Astrocyte (in vitro differentiated cells and primary cell): ENCODE measurements at regions not wholly inside any gene's neighbourhood (a gene's known extent, or its start where the extent isn't known, plus 50 kb on each side); places are given as distances from the start of the nearest gene placed in this dataset.

Experiments used
- DNase-seq: peaks from one replicate; pipeline ENCODE4 v3.0.0-alpha.2; 2010; ENCODE audit warnings: low read depth
- FAIRE-seq: peaks from 2 replicates; lab custom pipeline; 2011; peaks lifted over from hg19 to GRCh38; lab: Jason Lieb, UNC
- H2AFZ ChIP-seq: 2 replicates; pipeline ENCODE4 v1.6.0; 2012; ENCODE audit warnings: low read depth, low read length, inconsistent platforms
- H3K27ac ChIP-seq: 2 replicates; pipeline ENCODE4 v1.5.1; 2011; ENCODE audit warnings: low read depth, low read length, inconsistent platforms
- H3K27me3 ChIP-seq: 2 replicates; pipeline ENCODE4 v1.6.0; 2011; ENCODE audit warnings: low read length, inconsistent platforms; ENCODE audit not compliant: insufficient read depth
- H3K36me3 ChIP-seq: 2 replicates; pipeline ENCODE4 v1.5.1; 2011; ENCODE audit warnings: low read length, inconsistent platforms; ENCODE audit not compliant: insufficient read depth
- H3K4me1 ChIP-seq: 2 replicates; pipeline ENCODE4 v1.5.1; 2011; ENCODE audit warnings: low read length, inconsistent platforms; ENCODE audit not compliant: insufficient read depth
- H3K4me2 ChIP-seq: 2 replicates; pipeline ENCODE4 v1.6.0; 2012; ENCODE audit warnings: low read length, inconsistent platforms
- H3K4me3 ChIP-seq: 2 replicates; pipeline ENCODE4 v1.5.1; 2011; ENCODE audit warnings: low read depth, mild to moderate bottlenecking, low read length, inconsistent platforms; ENCODE audit not compliant: insufficient read depth
- H3K79me2 ChIP-seq: 2 replicates; pipeline ENCODE4 v1.6.0; 2012; ENCODE audit warnings: mild to moderate bottlenecking, low read length, inconsistent platforms; ENCODE audit not compliant: insufficient read depth
- H3K9ac ChIP-seq: 2 replicates; pipeline ENCODE4 v1.6.0; 2012; ENCODE audit warnings: mild to moderate bottlenecking, low read length, inconsistent platforms
- H3K9me3 ChIP-seq: 2 replicates; pipeline ENCODE4 v1.5.1; 2012; ENCODE audit warnings: low read depth, mild to moderate bottlenecking, low read length, inconsistent platforms; ENCODE audit not compliant: insufficient read depth
- H4K20me1 ChIP-seq: 2 replicates; pipeline ENCODE4 v1.6.0; 2012; ENCODE audit warnings: low read length, inconsistent platforms; ENCODE audit not compliant: insufficient read depth
- H3K27ac Mint-ChIP-seq: one replicate; pipeline ENCODE4 v1.8.0; 2021; ENCODE audit warnings: mild to moderate bottlenecking, mixed read lengths; ENCODE audit not compliant: unreplicated experiment
- H3K27me3 Mint-ChIP-seq: one replicate; pipeline ENCODE4 v1.8.0; 2021; ENCODE audit warnings: low read depth, mixed read lengths; ENCODE audit not compliant: unreplicated experiment
- H3K36me3 Mint-ChIP-seq: one replicate; pipeline ENCODE4 v1.8.0; 2021; ENCODE audit warnings: low read depth, mixed read lengths; ENCODE audit not compliant: unreplicated experiment
- H3K4me1 Mint-ChIP-seq: one replicate; pipeline ENCODE4 v1.8.0; 2021; ENCODE audit warnings: low read depth, mixed read lengths; ENCODE audit not compliant: unreplicated experiment
- H3K4me3 Mint-ChIP-seq: one replicate; pipeline ENCODE4 v1.8.0; 2021; ENCODE audit warnings: mild to moderate bottlenecking, moderate library complexity, mixed read lengths; ENCODE audit not compliant: unreplicated experiment
- H3K9me3 Mint-ChIP-seq: one replicate; pipeline ENCODE4 v1.8.0; 2021; ENCODE audit warnings: mild to moderate bottlenecking, mixed read lengths; ENCODE audit not compliant: unreplicated experiment
- CTCF ChIP-seq: IDR thresholded peaks from 2 replicates; pipeline ENCODE4 v1.5.1; 2011; ENCODE audit warnings: low read depth, mild to moderate bottlenecking, inconsistent platforms, low read length, moderate library complexity; ENCODE audit not compliant: insufficient read depth
- EZH2 ChIP-seq: IDR thresholded peaks from 2 replicates; pipeline ENCODE4 v1.6.1; 2012; ENCODE audit warnings: mild to moderate bottlenecking, low read length, inconsistent platforms; ENCODE audit not compliant: insufficient read depth

GRCh38 chr2:7476371-7476770, 559.2 kb downstream of the RNF144A start:
- no peaks in the 10 kb centered on the region for H3K9me3 Mint-ChIP-seq
- no peak overlapping the region for H3K4me3 ChIP-seq
- H3K27me3 ChIP-seq, result no peaks in the 10 kb centered on the region
- H3K36me3 ChIP-seq, result no peaks in the 10 kb centered on the region
- H3K27ac Mint-ChIP-seq, result no peak overlapping the region
- no peak overlapping the region for H3K4me2 ChIP-seq
- H3K36me3 Mint-ChIP-seq, result no peaks in the 10 kb centered on the region
- no peak overlapping the region for H2AFZ ChIP-seq
- no peaks in the 10 kb centered on the region for H3K27me3 Mint-ChIP-seq
- no peaks in the 10 kb centered on the region for H3K4me1 Mint-ChIP-seq
- no peaks in the 10 kb centered on the region for H3K79me2 ChIP-seq
- no peaks in the 10 kb centered on the region for H3K4me1 ChIP-seq
- no peak for TF ChIP-seq EZH2
- TF ChIP-seq CTCF, result no peak
- H3K9me3 ChIP-seq, result no peaks in the 10 kb centered on the region
- H3K9ac ChIP-seq, result no peak overlapping the region
- no peaks in the 10 kb centered on the region for H4K20me1 ChIP-seq
- no peak overlapping the region for H3K4me3 Mint-ChIP-seq
- no peak for FAIRE-seq
- no peak overlapping the region for H3K27ac ChIP-seq
- DNase-seq, result no peak

GRCh38 chr2:7479603-7480002, 562.4 kb downstream of the RNF144A start:
- Mint-ChIP-seq H3K4me3 (no peak overlapping the region), H3K4me1 (no peaks in the 10 kb centered on the region), H3K27ac (no peak overlapping the region), H3K9me3 (peaks cover 1% of the 10 kb centered on the region), H3K27me3 (no peaks in the 10 kb centered on the region), H3K36me3 (no peaks in the 10 kb centered on the region)
- Histone ChIP-seq H3K9ac (no peak overlapping the region), H3K4me3 (no peak overlapping the region), H4K20me1 (no peaks in the 10 kb centered on the region), H2AFZ (no peak overlapping the region), H3K27me3 (no peaks in the 10 kb centered on the region), H3K4me1 (no peaks in the 10 kb centered on the region), H3K9me3 (no peaks in the 10 kb centered on the region), H3K4me2 (no peak overlapping the region), H3K36me3 (no peaks in the 10 kb centered on the region), H3K79me2 (no peaks in the 10 kb centered on the region), H3K27ac (no peak overlapping the region)
- no peak for FAIRE-seq
- TF ChIP-seq EZH2, result no peak
- no peak for DNase-seq

GRCh38 chr2:7480431-7480830, 563.2 kb downstream of the RNF144A start:
- Histone ChIP-seq H3K79me2 (no peaks in the 10 kb centered on the region), H3K36me3 (no peaks in the 10 kb centered on the region), H3K9me3 (no peaks in the 10 kb centered on the region), H3K27ac (no peak overlapping the region), H3K27me3 (no peaks in the 10 kb centered on the region), H3K9ac (no peak overlapping the region), H3K4me2 (no peak overlapping the region), H4K20me1 (no peaks in the 10 kb centered on the region), H3K4me3 (no peak overlapping the region), H3K4me1 (no peaks in the 10 kb centered on the region), H2AFZ (no peak overlapping the region)
- Mint-ChIP-seq H3K27me3 (no peaks in the 10 kb centered on the region), H3K4me1 (no peaks in the 10 kb centered on the region), H3K9me3 (peaks cover 1% of the 10 kb centered on the region), H3K4me3 (no peak overlapping the region), H3K36me3 (no peaks in the 10 kb centered on the region), H3K27ac (no peak overlapping the region)
- TF ChIP-seq EZH2 (no peak), CTCF (no peak)
- no peak for DNase-seq
- FAIRE-seq, result no peak
